ENCODE measurements at regions not wholly inside any gene's neighbourhood (a gene's known extent, or its start where the extent isn't known, plus 50 kb on each side); places are given as distances from the start of the nearest gene placed in this dataset.

GRCh38 chr2:150542692-150543091 is 55.2 kb upstream of the RND3 start:
- TF ChIP-seq CSRNP3 (CRISPR knock-in tag; IDR thresholded peaks at IDR 0.05) (no peak), PATZ1 (CRISPR knock-in tag; IDR thresholded peaks at IDR 0.05; ENCODE audit: borderline replicate concordance) (no peak), CREB5 (CRISPR knock-in tag; IDR thresholded peaks at IDR 0.05; ENCODE audit: low read depth) (no peak), ARNTL (CRISPR knock-in tag; IDR thresholded peaks at IDR 0.05; ENCODE audit: borderline replicate concordance, low read depth) (no peak)
